ENCODE measurements at regions not wholly inside any gene's neighbourhood (a gene's known extent, or its start where the extent isn't known, plus 50 kb on each side); places are given as distances from the start of the nearest gene placed in this dataset.

- H3K27ac Mint-ChIP-seq (ENCODE audit: unreplicated experiment), result no peak overlapping the region
- H2AFZ ChIP-seq (ENCODE audit: low read depth, low read length), result no peak overlapping the region
Measured at GRCh38 chr5:179487145-179487544, 63.2 kb upstream of the RUFY1 start.

DNA sequence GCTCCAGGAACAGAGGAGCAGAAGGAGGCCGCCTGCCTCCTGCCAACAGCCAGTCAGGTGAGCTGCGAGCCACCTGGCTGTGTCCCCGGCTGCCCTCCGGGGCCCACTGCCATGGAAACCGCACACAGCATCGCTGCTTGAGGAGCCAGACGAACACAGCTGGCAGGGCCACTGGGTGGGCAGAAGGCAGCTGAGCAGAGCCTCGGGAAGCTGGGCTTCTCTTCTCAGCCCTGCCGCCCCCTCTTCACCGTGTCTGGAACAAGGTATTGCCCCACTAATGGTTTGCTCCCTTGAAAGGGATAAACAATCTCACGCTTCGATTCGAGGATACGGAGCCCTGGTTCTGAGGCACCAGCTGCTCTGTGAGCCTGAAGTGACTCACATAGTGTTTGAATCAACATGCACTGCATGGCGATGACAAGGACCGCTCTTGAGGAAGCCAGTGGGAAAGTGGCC is 63.7 kb upstream of the RUFY1 start:
- Histone ChIP-seq H3K27me3 (ENCODE audit: insufficient read depth, low read length) (no peaks in the 10 kb centered on the region), H4K20me1 (ENCODE audit: insufficient read depth, low read length) (no peaks in the 10 kb centered on the region), H3K4me3 (ENCODE audit: insufficient read depth, low read depth, low read length) (no peak overlapping the region), H3K4me1 (ENCODE audit: insufficient read depth, low read length) (no peaks in the 10 kb centered on the region), H3K9ac (ENCODE audit: low read length) (no peak overlapping the region), H3K9me3 (ENCODE audit: insufficient read depth, low read depth, low read length) (peaks cover 3% of the 10 kb centered on the region), H3K79me2 (ENCODE audit: insufficient read depth, low read length) (no peaks in the 10 kb centered on the region), H3K4me2 (ENCODE audit: low read length) (no peak overlapping the region), H3K36me3 (ENCODE audit: insufficient read depth, low read length) (no peaks in the 10 kb centered on the region), H3K27ac (ENCODE audit: low read depth, low read length) (no peak overlapping the region), H2AFZ (ENCODE audit: low read depth, low read length) (no peak overlapping the region)
- Mint-ChIP-seq H3K36me3 (ENCODE audit: low read depth, unreplicated experiment) (no peaks in the 10 kb centered on the region), H3K9me3 (ENCODE audit: unreplicated experiment) (peaks cover 9% of the 10 kb centered on the region), H3K4me1 (ENCODE audit: low read depth, unreplicated experiment) (peaks cover 2% of the 10 kb centered on the region), H3K27ac (ENCODE audit: unreplicated experiment) (no peak overlapping the region), H3K27me3 (ENCODE audit: low read depth, unreplicated experiment) (peaks cover 11% of the 10 kb centered on the region), H3K4me3 (ENCODE audit: unreplicated experiment) (no peak overlapping the region)
- TF ChIP-seq CTCF (IDR thresholded peaks at IDR 0.05; ENCODE audit: insufficient read depth, low read depth, low read length), result no peak
- no peak for TF ChIP-seq EZH2 (IDR thresholded peaks at IDR 0.05; ENCODE audit: insufficient read depth, low read length)
- FAIRE-seq (no peak), DNase-seq (ENCODE audit: low read depth) (no peak)

More at GRCh38 chr5:179487145-179487544, 63.2 kb upstream of the RUFY1 start:
- Histone ChIP-seq H3K27me3 (ENCODE audit: insufficient read depth, low read length) (no peaks in the 10 kb centered on the region), H3K4me2 (ENCODE audit: low read length) (no peak overlapping the region), H4K20me1 (ENCODE audit: insufficient read depth, low read length) (no peaks in the 10 kb centered on the region), H3K36me3 (ENCODE audit: insufficient read depth, low read length) (no peaks in the 10 kb centered on the region), H3K79me2 (ENCODE audit: insufficient read depth, low read length) (no peaks in the 10 kb centered on the region), H3K9ac (ENCODE audit: low read length) (no peak overlapping the region), H3K9me3 (ENCODE audit: insufficient read depth, low read depth, low read length) (peaks cover 3% of the 10 kb centered on the region), H3K4me1 (ENCODE audit: insufficient read depth, low read length) (no peaks in the 10 kb centered on the region), H3K27ac (ENCODE audit: low read depth, low read length) (no peak overlapping the region), H3K4me3 (ENCODE audit: insufficient read depth, low read depth, low read length) (no peak overlapping the region)
- Mint-ChIP-seq H3K36me3 (ENCODE audit: low read depth, unreplicated experiment) (no peaks in the 10 kb centered on the region), H3K9me3 (ENCODE audit: unreplicated experiment) (peaks cover 9% of the 10 kb centered on the region), H3K4me3 (ENCODE audit: unreplicated experiment) (no peak overlapping the region), H3K27me3 (ENCODE audit: low read depth, unreplicated experiment) (peaks cover 11% of the 10 kb centered on the region), H3K4me1 (ENCODE audit: low read depth, unreplicated experiment) (peaks cover 2% of the 10 kb centered on the region)
- DNase-seq (ENCODE audit: low read depth), result no peak
- no peak for FAIRE-seq
- TF ChIP-seq CTCF (IDR thresholded peaks at IDR 0.05; ENCODE audit: insufficient read depth, low read depth, low read length) (no peak), EZH2 (IDR thresholded peaks at IDR 0.05; ENCODE audit: insufficient read depth, low read length) (no peak)

GRCh38 chr5:179485845-179486575 is 64.3 kb upstream of the RUFY1 start:
- H3K4me3 ChIP-seq (ENCODE audit: insufficient read depth, low read depth, low read length), result no peak overlapping the region
- H3K27ac ChIP-seq (ENCODE audit: low read depth, low read length), result no peak overlapping the region
- no peak for DNase-seq (ENCODE audit: low read depth)
- Mint-ChIP-seq H3K9me3 (ENCODE audit: unreplicated experiment) (peaks cover 10% of the 10 kb centered on the region), H3K4me1 (ENCODE audit: low read depth, unreplicated experiment) (peaks cover 2% of the 10 kb centered on the region), H3K36me3 (ENCODE audit: low read depth, unreplicated experiment) (no peaks in the 10 kb centered on the region), H3K27ac (ENCODE audit: unreplicated experiment) (no peak overlapping the region), H3K4me3 (ENCODE audit: unreplicated experiment) (no peak overlapping the region), H3K27me3 (ENCODE audit: low read depth, unreplicated experiment) (peaks cover 11% of the 10 kb centered on the region)
- no peaks in the 10 kb centered on the region for H3K4me1 ChIP-seq (ENCODE audit: insufficient read depth, low read length)
- no peaks in the 10 kb centered on the region for H4K20me1 ChIP-seq (ENCODE audit: insufficient read depth, low read length)
- H3K27me3 ChIP-seq (ENCODE audit: insufficient read depth, low read length), result no peaks in the 10 kb centered on the region
- TF ChIP-seq CTCF (IDR thresholded peaks at IDR 0.05; ENCODE audit: insufficient read depth, low read depth, low read length) (no peak), EZH2 (IDR thresholded peaks at IDR 0.05; ENCODE audit: insufficient read depth, low read length) (no peak)
- no peak for FAIRE-seq
- H3K4me2 ChIP-seq (ENCODE audit: low read length), result no peak overlapping the region
- no peaks in the 10 kb centered on the region for H3K36me3 ChIP-seq (ENCODE audit: insufficient read depth, low read length)
- no peaks in the 10 kb centered on the region for H3K79me2 ChIP-seq (ENCODE audit: insufficient read depth, low read length)
- no peak overlapping the region for H3K9ac ChIP-seq (ENCODE audit: low read length)
- H2AFZ ChIP-seq (ENCODE audit: low read depth, low read length), result no peak overlapping the region
- H3K9me3 ChIP-seq (ENCODE audit: insufficient read depth, low read depth, low read length), result peaks cover 3% of the 10 kb centered on the region

All from astrocyte (in vitro differentiated cells and primary cell).